HG03175 (cell line): ENCODE measurements at regions not wholly inside any gene's neighbourhood (a gene's known extent, or its start where the extent isn't known, plus 50 kb on each side); places are given as distances from the start of the nearest gene placed in this dataset.
A peak's percentile ranks its signal among the peaks of the same experiment; 100 is the strongest.

Experiments
- ATAC-seq: cut with Tn5 transposase; IDR thresholded peaks from one replicate; pipeline ENCODE4 v1.9.1; 2021; ENCODE audit warnings: mild to moderate bottlenecking, moderate library complexity; ENCODE audit not compliant: unreplicated experiment

- ATAC-seq, result peak; percentile 48
Measured at GRCh38 chr2:3959372-3959771, 256.0 kb downstream of the DCDC2C start.

- no peak for ATAC-seq
Measured at GRCh38 chr2:3960106-3960505, 256.7 kb downstream of the DCDC2C start.

- no peak for ATAC-seq
Measured at GRCh38 chr2:3962719-3963118, 259.3 kb downstream of the DCDC2C start.

- ATAC-seq, result no peak
Measured at GRCh38 chr2:3965211-3965610, 261.8 kb downstream of the DCDC2C start.

GRCh38 chr2:3965953-3966352 lies 262.6 kb downstream of the DCDC2C start:
- no peak for ATAC-seq

GRCh38 chr2:3966470-3966869 lies 263.1 kb downstream of the DCDC2C start:
- no peak for ATAC-seq

- no peak for ATAC-seq
Measured at GRCh38 chr2:3968736-3969135, 265.4 kb downstream of the DCDC2C start.

GRCh38 chr2:3970791-3971651 lies 267.6 kb downstream of the DCDC2C start:
- no peak for ATAC-seq

GRCh38 chr2:3971652-3972192 lies 268.3 kb downstream of the DCDC2C start:
- no peak for ATAC-seq

- ATAC-seq, result no peak
Measured at GRCh38 chr2:3972377-3972776, 269.0 kb downstream of the DCDC2C start.

- ATAC-seq, result no peak
Measured at GRCh38 chr2:3974765-3975164, 271.4 kb downstream of the DCDC2C start.

GRCh38 chr2:3981446-3981987 lies 278.1 kb downstream of the DCDC2C start:
- ATAC-seq, result no peak

- no peak for ATAC-seq
Measured at GRCh38 chr2:3982160-3982559, 278.8 kb downstream of the DCDC2C start.

GRCh38 chr2:3986063-3986462 lies 282.7 kb downstream of the DCDC2C start:
- ATAC-seq, result no peak

GRCh38 chr2:3986530-3987258 lies 283.3 kb downstream of the DCDC2C start:
- ATAC-seq, result no peak

GRCh38 chr2:4002841-4003403 lies 299.5 kb downstream of the DCDC2C start:
- ATAC-seq, result no peak

GRCh38 chr2:4012197-4012596 lies 308.8 kb downstream of the DCDC2C start:
- ATAC-seq, result no peak

- ATAC-seq, result no peak
Measured at GRCh38 chr2:4018535-4018934, 315.2 kb downstream of the DCDC2C start.

- no peak for ATAC-seq
Measured at GRCh38 chr2:4020153-4020552, 316.8 kb downstream of the DCDC2C start.

- ATAC-seq, result no peak
Measured at GRCh38 chr2:4020649-4021048, 317.3 kb downstream of the DCDC2C start.

- ATAC-seq, result no peak
Measured at GRCh38 chr2:4024605-4025004, 321.2 kb downstream of the DCDC2C start.
